ENCODE measurements at regions not wholly inside any gene's neighbourhood (a gene's known extent, or its start where the extent isn't known, plus 50 kb on each side); places are given as distances from the start of the nearest gene placed in this dataset.

- TF ChIP-seq EZH2 (IDR thresholded peaks at IDR 0.05; ENCODE audit: borderline replicate concordance, low read length) (no peak), CTCF (conservative IDR thresholded peaks at IDR 0.05 in 1 of 2, IDR thresholded peaks at IDR 0.05 in 1 of 2; ENCODE audit: extremely low read depth in 1 of 2, insufficient read depth in 1 of 2, low read depth in 1 of 2, low read length in 2 of 2) (no peak)
These were observed 129.0 kb upstream of the CAMK1G start for GRCh38 chr1:209454340-209454994.
